ENCODE measurements at regions not wholly inside any gene's neighbourhood (a gene's known extent, or its start where the extent isn't known, plus 50 kb on each side); places are given as distances from the start of the nearest gene placed in this dataset.

DNA sequence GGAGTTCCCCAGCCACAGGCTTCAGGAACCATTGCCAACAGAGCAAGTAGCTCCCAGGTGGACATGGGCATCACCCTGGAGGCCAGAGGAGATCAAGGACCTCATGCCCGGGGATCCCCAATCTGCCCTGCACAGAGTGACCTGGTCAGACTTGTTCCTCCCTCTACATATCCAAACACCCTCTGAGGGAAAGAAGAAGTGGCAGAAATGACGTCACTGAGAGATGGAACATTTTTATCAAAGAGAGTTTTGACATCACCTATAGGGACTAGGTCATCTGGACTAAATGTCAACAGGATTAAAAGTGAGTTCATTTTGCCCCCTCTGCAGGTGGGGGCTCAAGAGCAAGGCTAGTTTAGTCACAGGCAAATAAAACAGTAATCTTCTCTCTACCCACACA lies 273.7 kb downstream of the SKAP2 start:
- in situ Hi-C loops (cut with HindIII; ENCODE audit: low sequenced_read_pairs): no loop called here

- in situ Hi-C loops (cut with HindIII; ENCODE audit: low sequenced_read_pairs): no loop called here
These were observed 272.4 kb downstream of the SKAP2 start for GRCh38 chr7:26592011-26592410.

DNA sequence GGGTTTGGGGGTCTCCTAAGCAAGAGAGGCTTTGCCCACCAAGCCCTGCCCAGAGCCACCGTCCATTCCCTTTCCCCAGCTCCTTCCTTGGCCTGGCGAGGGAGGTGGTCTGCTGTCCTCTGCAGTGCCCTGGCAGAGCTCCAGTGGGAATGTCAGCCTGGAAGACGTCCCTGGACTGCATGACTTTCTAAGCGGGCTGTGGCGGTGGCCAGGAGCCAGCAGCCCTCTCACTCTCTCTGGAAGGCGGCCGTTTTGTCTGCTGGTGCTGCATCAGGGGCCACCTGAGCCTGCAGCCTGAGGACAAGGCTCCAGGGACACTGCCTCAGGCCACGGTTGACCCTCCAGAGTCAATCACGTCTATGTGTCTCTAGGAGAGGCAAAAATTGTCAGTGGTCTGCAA lies 271.0 kb downstream of the SKAP2 start:
- in situ Hi-C loops (cut with HindIII; ENCODE audit: low sequenced_read_pairs): no loop called here

- in situ Hi-C loops (cut with HindIII; ENCODE audit: low sequenced_read_pairs): no loop called here
These were observed 270.5 kb downstream of the SKAP2 start for GRCh38 chr7:26593896-26594295.

DNA sequence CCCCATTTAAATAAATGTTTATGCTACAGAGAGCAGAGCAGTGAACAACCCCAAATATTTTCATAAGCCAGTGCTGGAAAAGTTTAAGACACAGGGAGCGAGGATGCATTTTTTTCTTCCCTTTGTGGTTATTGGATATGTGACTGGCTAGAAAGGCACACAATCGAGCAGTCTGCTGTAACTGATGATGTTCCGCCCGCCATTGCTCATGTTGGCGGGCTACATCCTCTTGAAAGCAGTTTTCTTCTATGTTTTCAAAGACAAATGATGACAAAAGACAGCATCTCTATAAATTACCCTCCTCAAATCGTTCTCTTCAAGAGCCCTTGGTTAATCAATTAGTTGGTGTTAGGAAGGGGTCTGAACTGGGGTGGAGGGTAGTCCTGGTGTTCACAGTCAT lies 269.8 kb downstream of the SKAP2 start:
- in situ Hi-C loops (cut with HindIII; ENCODE audit: low sequenced_read_pairs): no loop called here

DNA sequence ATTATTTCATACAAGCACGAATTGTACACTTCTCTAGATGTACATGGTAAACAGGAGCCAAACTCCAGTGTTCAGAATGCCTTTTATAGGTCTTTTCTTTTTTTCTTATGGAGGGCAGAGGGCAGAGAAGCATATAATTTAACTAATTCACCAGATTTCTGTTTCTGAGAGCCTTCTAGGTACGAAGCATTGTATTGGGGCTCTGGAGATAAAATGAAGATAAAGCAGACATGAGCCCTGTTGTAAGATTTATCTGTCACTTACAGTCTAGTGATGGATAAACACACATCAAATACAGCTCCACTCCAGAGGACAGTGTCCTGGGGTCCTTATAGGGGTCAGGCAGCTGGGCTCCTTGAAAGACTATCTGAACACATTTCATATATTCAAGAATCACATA lies 265.5 kb downstream of the SKAP2 start:
- in situ Hi-C loops (cut with HindIII; ENCODE audit: low sequenced_read_pairs): no loop called here

GRCh38 chr7:26599982-26600381 lies 264.4 kb downstream of the SKAP2 start:
- in situ Hi-C loops (cut with HindIII; ENCODE audit: low sequenced_read_pairs): no loop called here

GRCh38 chr7:26600411-26600810 lies 264.0 kb downstream of the SKAP2 start:
- in situ Hi-C loops (cut with HindIII; ENCODE audit: low sequenced_read_pairs): no loop called here

DNA sequence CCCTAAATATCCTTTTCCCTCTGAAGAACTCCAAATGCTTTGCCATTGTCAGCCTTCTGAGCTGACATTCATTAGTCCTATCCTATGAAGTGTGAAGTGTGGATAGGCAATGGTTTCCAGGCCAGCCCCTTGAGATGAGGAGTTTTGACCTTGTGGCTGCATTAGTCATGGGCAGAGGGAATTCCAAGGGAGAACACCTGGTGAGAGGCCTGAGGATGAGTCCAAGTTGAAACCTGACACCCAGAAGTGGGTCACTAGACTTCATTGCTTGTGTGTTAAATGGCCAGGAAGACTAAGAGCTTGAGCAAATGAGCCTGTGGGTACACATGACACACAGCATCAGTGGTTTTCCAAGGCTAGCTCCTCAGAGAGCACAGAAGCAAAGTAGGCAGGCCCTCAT lies 260.8 kb downstream of the SKAP2 start:
- in situ Hi-C loops (cut with HindIII; ENCODE audit: low sequenced_read_pairs): no loop called here

DNA sequence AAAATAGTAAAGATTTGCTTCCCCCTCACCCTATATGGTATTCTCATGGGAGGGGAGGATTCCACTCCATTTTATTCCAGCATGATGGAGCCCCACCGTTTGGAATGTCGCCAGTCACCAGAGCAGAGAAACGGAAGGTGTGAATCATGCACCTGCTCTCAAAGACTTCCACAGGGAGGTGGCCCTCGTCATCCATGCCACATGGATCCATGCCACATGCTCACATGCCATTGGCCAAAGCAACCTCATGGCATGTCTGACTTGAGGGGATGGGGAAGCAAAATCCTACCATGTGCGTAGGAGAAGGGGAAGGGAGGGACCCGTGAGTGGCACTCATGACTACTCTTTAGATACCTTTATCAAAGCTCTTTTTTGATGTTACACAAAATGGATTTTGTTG lies 256.0 kb downstream of the SKAP2 start:
- in situ Hi-C loops (cut with HindIII; ENCODE audit: low sequenced_read_pairs): no loop called here

GRCh38 chr7:26609082-26609481 lies 255.3 kb downstream of the SKAP2 start:
- in situ Hi-C loops (cut with HindIII; ENCODE audit: low sequenced_read_pairs): no loop called here

GRCh38 chr7:26609532-26609931 lies 254.9 kb downstream of the SKAP2 start:
- in situ Hi-C loops (cut with HindIII; ENCODE audit: low sequenced_read_pairs): no loop called here

- in situ Hi-C loops (cut with HindIII; ENCODE audit: low sequenced_read_pairs): no loop called here
These were observed 251.6 kb downstream of the SKAP2 start for GRCh38 chr7:26612742-26613141.

DNA sequence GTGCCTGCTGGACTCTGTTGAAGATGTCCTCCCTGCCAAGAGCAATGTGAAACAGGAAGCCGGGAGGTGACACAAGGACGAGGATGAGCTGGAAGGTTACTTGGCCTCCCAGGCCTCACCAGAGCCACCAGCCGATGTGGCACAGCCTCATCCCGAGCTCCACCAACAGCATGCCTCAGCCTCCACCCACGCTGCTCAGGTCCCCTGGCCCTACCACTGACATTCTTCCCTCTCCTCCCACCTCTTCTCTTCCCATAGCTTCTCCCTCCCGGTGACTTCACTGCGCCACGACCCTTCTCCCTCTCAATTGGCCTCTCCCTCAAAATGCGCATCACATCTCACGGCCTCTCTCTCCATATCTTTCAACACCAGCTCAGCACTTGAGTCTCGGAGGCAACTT lies 249.9 kb downstream of the SKAP2 start:
- in situ Hi-C loops (cut with HindIII; ENCODE audit: low sequenced_read_pairs): no loop called here

DNA sequence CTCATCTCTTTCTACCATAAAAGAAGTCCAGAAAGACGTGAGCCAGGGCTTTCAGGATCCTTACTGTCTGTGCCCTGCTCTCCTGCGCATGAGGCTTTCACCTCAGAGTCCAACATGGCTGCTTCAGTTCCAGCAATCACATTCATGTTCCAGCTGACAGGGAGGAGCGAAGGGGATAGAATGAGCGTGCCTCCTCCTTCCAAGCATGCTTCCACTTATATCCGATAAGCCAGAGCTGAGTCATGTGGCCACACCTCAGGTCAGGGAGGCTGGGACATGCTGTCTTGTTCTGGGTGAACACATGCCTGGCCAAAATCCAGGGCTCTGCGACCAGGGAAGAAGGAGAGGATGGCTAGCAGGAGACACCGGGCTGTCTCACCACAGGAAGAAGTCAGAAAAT lies 248.2 kb downstream of the SKAP2 start:
- in situ Hi-C loops (cut with HindIII; ENCODE audit: low sequenced_read_pairs): no loop called here

DNA sequence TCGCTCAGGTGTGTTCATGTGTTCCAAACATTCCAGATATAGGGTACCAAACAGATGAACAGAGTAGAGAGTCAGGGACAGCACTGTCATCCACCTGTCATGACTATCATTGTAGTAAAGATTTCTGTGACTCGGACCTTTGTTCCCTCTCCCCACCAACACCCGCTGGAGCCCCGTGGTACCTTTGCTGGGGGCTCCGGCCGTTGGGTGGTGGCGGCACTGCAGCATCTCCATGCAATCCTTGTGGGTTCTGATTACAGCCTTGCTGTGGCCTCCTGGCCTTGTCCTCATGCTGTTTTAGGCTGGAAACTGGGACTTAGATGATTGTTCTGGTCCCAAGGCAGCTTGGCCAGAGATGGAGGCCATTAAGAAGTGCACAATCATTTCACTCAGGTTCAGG lies 247.3 kb downstream of the SKAP2 start:
- in situ Hi-C loops (cut with HindIII; ENCODE audit: low sequenced_read_pairs): no loop called here

All from DLD1 (cell line).